ENCODE measurements at regions not wholly inside any gene's neighbourhood (a gene's known extent, or its start where the extent isn't known, plus 50 kb on each side); places are given as distances from the start of the nearest gene placed in this dataset.
A peak's percentile ranks its signal among the peaks of the same experiment; 100 is the strongest.

GRCh38 chr1:21351901-21352300 is 61.6 kb upstream of the ECE1 start:
- DNase-seq (ENCODE audit: extremely low spot score, unreplicated experiment), result no peak
- no peaks in the 10 kb centered on the region for H3K9me3 Mint-ChIP-seq
- peaks cover 11% of the 10 kb centered on the region for H3K4me1 Mint-ChIP-seq (ENCODE audit: unreplicated experiment)
- TF ChIP-seq CTCF (conservative IDR thresholded peaks at IDR 0.05), result no peak
- H3K27ac Mint-ChIP-seq, result no peak overlapping the region
- no peaks in the 10 kb centered on the region for H3K27me3 Mint-ChIP-seq
- H3K36me3 Mint-ChIP-seq, result no peaks in the 10 kb centered on the region
- no peak overlapping the region for H3K4me3 Mint-ChIP-seq

- no peak for DNase-seq (ENCODE audit: extremely low spot score, unreplicated experiment)
- peaks cover 11% of the 10 kb centered on the region for H3K4me1 Mint-ChIP-seq (ENCODE audit: unreplicated experiment)
- no peak for TF ChIP-seq CTCF (conservative IDR thresholded peaks at IDR 0.05)
Measured at GRCh38 chr1:21350202-21350885, 60.1 kb upstream of the ECE1 start.

GRCh38 chr1:21349693-21350092 is 59.4 kb upstream of the ECE1 start:
- H3K27me3 Mint-ChIP-seq, result no peaks in the 10 kb centered on the region
- no peak overlapping the region for H3K4me3 Mint-ChIP-seq
- no peaks in the 10 kb centered on the region for H3K9me3 Mint-ChIP-seq
- no peak overlapping the region for H3K27ac Mint-ChIP-seq
- no peak for TF ChIP-seq CTCF (conservative IDR thresholded peaks at IDR 0.05)
- H3K36me3 Mint-ChIP-seq, result no peaks in the 10 kb centered on the region
- no peak for DNase-seq (ENCODE audit: extremely low spot score, unreplicated experiment)
- H3K4me1 Mint-ChIP-seq (ENCODE audit: unreplicated experiment), result peaks cover 9% of the 10 kb centered on the region

More at GRCh38 chr1:21350202-21350885, 60.1 kb upstream of the ECE1 start:
- Mint-ChIP-seq H3K4me3 (no peak overlapping the region), H3K27ac (peak overlapping the region; percentile 31), H3K36me3 (no peaks in the 10 kb centered on the region), H3K27me3 (no peaks in the 10 kb centered on the region), H3K9me3 (no peaks in the 10 kb centered on the region)

GRCh38 chr1:21347072-21347581 is 56.9 kb upstream of the ECE1 start:
- H3K27ac Mint-ChIP-seq, result no peak overlapping the region
- no peak overlapping the region for H3K4me3 Mint-ChIP-seq
- H3K36me3 Mint-ChIP-seq, result no peaks in the 10 kb centered on the region
- TF ChIP-seq CTCF (conservative IDR thresholded peaks at IDR 0.05), result no peak
- H3K27me3 Mint-ChIP-seq, result peaks cover 5% of the 10 kb centered on the region
- H3K9me3 Mint-ChIP-seq, result no peaks in the 10 kb centered on the region
- peaks cover 19% of the 10 kb centered on the region for H3K4me1 Mint-ChIP-seq (ENCODE audit: unreplicated experiment)
- no peak for DNase-seq (ENCODE audit: extremely low spot score, unreplicated experiment)

GRCh38 chr1:21346365-21347071 is 56.3 kb upstream of the ECE1 start:
- Mint-ChIP-seq H3K9me3 (no peaks in the 10 kb centered on the region), H3K27me3 (peaks cover 5% of the 10 kb centered on the region), H3K4me1 (ENCODE audit: unreplicated experiment) (peaks cover 20% of the 10 kb centered on the region), H3K36me3 (no peaks in the 10 kb centered on the region), H3K27ac (no peak overlapping the region), H3K4me3 (no peak overlapping the region)
- no peak for DNase-seq (ENCODE audit: extremely low spot score, unreplicated experiment)
- no peak for TF ChIP-seq CTCF (conservative IDR thresholded peaks at IDR 0.05)

All from type B pancreatic cell (in vitro differentiated cells).